Mucosa of rectum (tissue), 2 donors: ENCODE measurements at regions not wholly inside any gene's neighbourhood (a gene's known extent, or its start where the extent isn't known, plus 50 kb on each side); places are given as distances from the start of the nearest gene placed in this dataset.

Experiments
- H3K27ac ChIP-seq, 2 donors: one replicate each; pipeline ENCODE4 v1.7.0; 2013; ENCODE audit warnings: inconsistent platforms in 2 of 2, low read depth in 2 of 2, low read length in 2 of 2
- H3K27me3 ChIP-seq, 2 donors: one replicate each; pipeline ENCODE4 v1.7.0; 2013; ENCODE audit warnings: low read length in 2 of 2; ENCODE audit not compliant: control insufficient read depth in 2 of 2, insufficient read depth in 2 of 2
- H3K36me3 ChIP-seq, 2 donors: one replicate each; pipeline ENCODE4 v1.7.0; 2013; ENCODE audit warnings: low read length in 2 of 2; ENCODE audit not compliant: control insufficient read depth in 2 of 2, insufficient read depth in 2 of 2
- H3K4me1 ChIP-seq, 2 donors: one replicate each; pipeline ENCODE4 v1.7.0; 2013; ENCODE audit warnings: low read length in 2 of 2, mild to moderate bottlenecking in 1 of 2; ENCODE audit not compliant: control insufficient read depth in 2 of 2, insufficient read depth in 2 of 2
- H3K4me3 ChIP-seq, 2 donors: one replicate each; pipeline ENCODE4 v1.7.0; 2013; ENCODE audit warnings: low read length in 2 of 2
- H3K9ac ChIP-seq, 2 donors: one replicate each; pipeline ENCODE4 v1.7.0; 2013; ENCODE audit warnings: low read length in 2 of 2, low read depth in 1 of 2, mild to moderate bottlenecking in 1 of 2
- H3K9me3 ChIP-seq, 2 donors: one replicate each; pipeline ENCODE4 v1.7.0; 2013; ENCODE audit warnings: low read length in 2 of 2; ENCODE audit not compliant: control insufficient read depth in 2 of 2
- donor health status: healthy.
- donor health status: Normal muscosa, but diverticular disease.

GRCh38 chr13:50200988-50201387 is 185.7 kb downstream of the KCNRG start:
- Histone ChIP-seq H3K9ac (no peak overlapping the region), H3K36me3 (no peaks in the 10 kb centered on the region), H3K4me1 (no peaks in the 10 kb centered on the region), H3K27ac (no peak overlapping the region), H3K4me3 (no peak overlapping the region), H3K9me3 (no peaks in the 10 kb centered on the region), H3K27me3 (no peaks in the 10 kb centered on the region)

DNA sequence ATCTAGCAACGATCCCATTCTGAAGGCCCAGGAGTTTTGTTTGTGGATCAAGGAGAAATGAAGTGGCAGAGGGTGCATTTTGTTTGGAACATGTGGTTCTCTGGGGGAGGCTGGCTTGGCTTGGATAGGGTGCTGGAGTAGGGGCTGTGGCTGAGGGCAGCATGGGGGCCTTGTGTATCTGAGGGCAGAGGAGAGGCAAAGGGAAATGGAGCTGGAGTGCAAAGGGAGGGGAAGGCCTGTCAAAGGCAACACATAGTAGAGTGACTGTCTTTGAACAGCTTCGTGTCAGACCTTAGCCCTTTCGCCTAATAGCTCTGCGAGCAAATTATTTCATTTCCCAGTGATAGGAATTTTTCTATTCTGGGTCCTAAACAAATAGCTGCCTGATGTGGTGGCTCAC is 187.2 kb downstream of the KCNRG start:
- Histone ChIP-seq H3K4me3 (no peak overlapping the region), H3K27me3 (no peaks in the 10 kb centered on the region), H3K27ac (no peak overlapping the region), H3K36me3 (no peaks in the 10 kb centered on the region), H3K4me1 (no peaks in the 10 kb centered on the region), H3K9me3 (no peaks in the 10 kb centered on the region), H3K9ac (no peak overlapping the region)

DNA sequence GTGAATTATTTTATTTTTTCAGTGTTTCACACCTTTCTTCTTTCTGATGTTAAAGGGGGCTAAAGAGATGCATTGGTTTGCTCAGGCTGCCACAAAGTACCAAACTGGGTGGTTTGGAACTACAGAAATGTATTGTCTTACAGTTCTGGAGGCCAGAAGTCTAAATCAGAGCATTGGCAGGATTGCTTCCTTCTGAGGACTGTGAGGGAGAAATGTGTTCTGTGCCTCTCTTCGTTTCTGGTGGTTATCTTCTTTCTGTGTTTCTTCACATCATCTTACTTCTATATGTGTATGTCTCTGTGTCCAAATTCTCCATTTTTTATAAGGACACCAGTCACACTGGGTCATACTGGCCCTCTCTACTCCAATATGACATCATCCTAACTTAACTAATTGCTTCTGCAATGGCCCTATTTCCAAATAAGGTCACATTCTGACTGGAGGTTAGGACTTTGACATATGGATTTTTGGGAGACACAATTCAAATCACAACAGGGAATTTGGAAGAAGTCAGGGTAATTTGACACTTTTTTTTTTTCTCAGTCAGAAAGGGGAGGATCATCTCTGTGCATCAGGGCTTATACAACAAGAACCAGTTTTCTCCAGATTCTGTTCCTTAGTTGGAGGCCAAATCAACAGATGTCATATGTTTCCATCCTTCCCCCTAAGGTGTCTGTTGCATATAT is 188.2 kb downstream of the KCNRG start:
- Histone ChIP-seq H3K36me3 (no peaks in the 10 kb centered on the region), H3K9me3 (no peaks in the 10 kb centered on the region)

DNA sequence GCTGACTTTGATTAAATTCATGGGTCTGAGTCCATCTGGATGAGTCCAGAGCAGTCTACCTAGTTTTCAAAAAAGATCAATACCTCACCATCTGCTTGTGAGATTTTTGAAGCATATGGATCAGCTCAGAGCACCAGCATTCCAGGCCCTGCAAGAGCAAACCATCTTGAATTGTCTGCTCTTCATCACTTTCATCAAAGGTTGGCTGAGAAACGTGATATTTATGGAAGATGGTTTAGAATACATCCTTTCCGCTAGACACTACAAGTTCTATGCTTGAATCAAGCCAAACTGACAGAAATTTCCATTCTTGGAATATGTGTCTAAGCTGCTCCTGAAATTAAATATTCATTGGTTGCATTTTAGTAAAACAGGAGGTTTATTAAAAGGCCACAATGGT is 190.3 kb downstream of the KCNRG start:
- Histone ChIP-seq H3K4me3 (no peak overlapping the region), H3K27ac (no peak overlapping the region), H3K27me3 (no peaks in the 10 kb centered on the region), H3K4me1 (no peaks in the 10 kb centered on the region), H3K36me3 (no peaks in the 10 kb centered on the region), H3K9ac (no peak overlapping the region), H3K9me3 (no peaks in the 10 kb centered on the region)

More for the DNA sequence above, 188.2 kb downstream of the KCNRG start:
- Histone ChIP-seq H3K9ac (no peak overlapping the region), H3K4me3 (no peak overlapping the region), H3K27ac (no peak overlapping the region), H3K4me1 (no peaks in the 10 kb centered on the region), H3K27me3 (no peaks in the 10 kb centered on the region)

DNA sequence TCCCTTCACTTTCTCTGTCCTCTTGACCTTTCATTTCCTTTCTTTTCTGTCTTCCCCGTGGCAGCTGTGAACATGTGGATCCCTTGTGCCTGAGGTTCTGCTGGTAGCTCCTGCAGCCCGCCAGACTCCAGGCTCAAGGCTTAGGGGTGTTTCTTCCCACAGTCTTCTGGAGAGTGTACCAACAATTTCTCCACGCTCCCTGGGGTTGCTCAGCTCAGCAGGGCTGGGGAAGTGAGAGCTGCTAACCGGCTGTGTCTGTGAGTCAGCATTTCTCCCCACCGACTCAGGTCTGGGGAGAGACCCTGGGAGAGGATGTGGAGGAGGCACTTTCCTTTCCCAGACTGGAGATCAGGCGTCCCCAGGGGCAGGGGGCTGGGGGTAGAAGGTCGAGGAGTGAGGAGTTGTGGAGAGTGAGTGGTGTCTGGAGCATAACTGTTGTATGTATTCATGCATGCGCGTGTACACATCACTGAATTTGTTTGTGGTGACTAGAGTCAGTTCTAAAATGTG is 193.6 kb downstream of the KCNRG start:
- Histone ChIP-seq H3K4me1 (no peaks in the 10 kb centered on the region), H3K27me3 (no peaks in the 10 kb centered on the region), H3K9ac (peak overlapping the region in 1 of 2 donors; percentile 19), H3K27ac (no peak overlapping the region), H3K9me3 (peaks cover 8 to 9% of the 10 kb centered on the region in 2 donors), H3K4me3 (peak overlapping the region in 1 of 2 donors; percentile 27), H3K36me3 (no peaks in the 10 kb centered on the region)

- no peak overlapping the region for H3K27ac ChIP-seq
- no peaks in the 10 kb centered on the region for H3K4me1 ChIP-seq
- no peaks in the 10 kb centered on the region for H3K36me3 ChIP-seq
Measured at GRCh38 chr13:50209631-50210030, 194.4 kb downstream of the KCNRG start.

DNA sequence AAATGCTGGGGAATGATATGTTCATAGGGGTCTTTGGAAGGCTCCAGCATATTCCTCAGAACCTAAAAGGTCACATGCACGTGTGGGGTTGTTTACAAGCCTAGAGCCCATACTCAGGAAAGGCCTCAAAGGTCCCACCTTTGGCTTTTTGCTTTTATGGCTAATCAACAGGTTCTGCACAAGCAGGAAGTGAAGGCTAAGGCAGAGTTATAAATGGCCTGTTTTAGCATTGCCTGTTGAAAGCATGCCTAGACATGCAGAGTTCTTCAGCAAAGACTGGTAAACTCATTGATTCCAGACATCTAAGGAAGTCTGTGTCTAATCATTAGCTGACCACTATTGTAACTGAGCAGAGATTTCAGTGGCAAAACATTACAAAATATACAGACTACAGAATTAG is 198.3 kb downstream of the KCNRG start:
- H3K9ac ChIP-seq: no peak overlapping the region
- no peak overlapping the region for H3K27ac ChIP-seq
- peaks cover 8 to 9% of the 10 kb centered on the region in 2 donors for H3K9me3 ChIP-seq
- no peaks in the 10 kb centered on the region for H3K4me1 ChIP-seq
- no peak overlapping the region for H3K4me3 ChIP-seq
- H3K27me3 ChIP-seq: no peaks in the 10 kb centered on the region
- H3K36me3 ChIP-seq: no peaks in the 10 kb centered on the region

More at GRCh38 chr13:50209631-50210030, 194.4 kb downstream of the KCNRG start:
- Histone ChIP-seq H3K9ac (no peak overlapping the region), H3K27me3 (no peaks in the 10 kb centered on the region), H3K4me3 (no peak overlapping the region), H3K9me3 (peaks cover 8 to 9% of the 10 kb centered on the region in 2 donors)

DNA sequence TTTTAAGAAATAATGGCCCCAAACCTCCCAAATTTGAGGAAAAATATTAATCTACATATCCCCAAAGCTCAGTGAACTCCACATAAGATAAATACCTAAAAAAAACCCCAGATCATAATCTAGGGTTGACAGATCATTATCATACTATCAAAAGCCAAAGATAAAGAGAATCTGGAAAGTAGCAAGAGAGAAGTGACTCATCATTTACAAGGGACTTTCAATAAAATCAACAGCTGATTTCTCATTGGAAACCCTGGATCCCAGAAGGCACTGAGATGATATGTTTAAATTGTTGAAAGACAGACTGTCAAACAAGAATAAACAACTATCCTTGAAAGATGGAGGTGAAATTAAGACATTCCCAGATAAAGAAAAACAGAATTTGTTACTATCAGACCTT is 199.3 kb downstream of the KCNRG start:
- no peaks in the 10 kb centered on the region for H3K36me3 ChIP-seq
- H3K27ac ChIP-seq: no peak overlapping the region
- no peaks in the 10 kb centered on the region for H3K27me3 ChIP-seq
- H3K4me3 ChIP-seq: no peak overlapping the region
- H3K9ac ChIP-seq: no peak overlapping the region
- H3K4me1 ChIP-seq: no peaks in the 10 kb centered on the region
- H3K9me3 ChIP-seq: peaks cover 8 to 9% of the 10 kb centered on the region in 2 donors

DNA sequence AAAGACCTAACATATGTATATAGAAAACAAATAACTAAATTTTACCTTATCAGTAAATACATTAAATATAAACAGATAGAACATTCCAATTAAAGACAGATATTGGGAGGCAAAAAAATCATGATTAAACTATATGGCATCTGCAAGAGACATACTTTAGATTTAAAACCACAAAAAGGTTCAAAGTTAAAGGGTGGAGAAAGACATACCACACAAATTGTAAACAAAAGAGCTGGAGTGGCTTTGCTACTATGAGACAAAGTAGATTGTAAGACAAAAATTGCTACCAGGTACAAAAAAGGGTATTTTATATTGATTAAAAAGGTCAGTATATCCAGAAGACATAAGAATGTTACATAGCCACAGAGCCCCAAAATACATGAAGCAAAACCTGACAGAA is 200.2 kb downstream of the KCNRG start:
- no peaks in the 10 kb centered on the region for H3K4me1 ChIP-seq

DNA sequence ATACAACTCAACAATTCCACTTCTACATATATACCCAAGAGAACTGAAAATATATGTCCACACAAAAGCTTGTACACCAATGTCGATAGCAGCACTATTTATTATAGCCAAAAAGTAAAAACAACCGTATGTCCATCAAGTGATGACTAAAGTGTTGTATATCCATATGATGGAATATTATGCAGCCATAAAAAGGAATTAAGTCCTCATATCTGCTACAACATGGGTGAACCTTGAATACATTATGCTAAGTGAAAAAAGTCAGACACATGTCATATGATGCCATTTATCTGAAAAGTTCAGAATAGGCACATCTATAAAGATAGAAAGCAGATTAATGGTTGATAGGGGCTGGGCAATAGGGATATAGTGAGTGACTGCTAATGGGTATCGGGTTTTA is 204.5 kb downstream of the KCNRG start:
- Histone ChIP-seq H3K9ac (no peak overlapping the region), H3K27me3 (no peaks in the 10 kb centered on the region), H3K4me3 (no peak overlapping the region), H3K27ac (no peak overlapping the region), H3K9me3 (no peaks in the 10 kb centered on the region), H3K4me1 (no peaks in the 10 kb centered on the region), H3K36me3 (no peaks in the 10 kb centered on the region)

More for the DNA sequence above, 200.2 kb downstream of the KCNRG start:
- Histone ChIP-seq H3K36me3 (no peaks in the 10 kb centered on the region), H3K4me3 (no peak overlapping the region), H3K9me3 (peaks cover 8 to 9% of the 10 kb centered on the region in 2 donors), H3K27ac (no peak overlapping the region), H3K27me3 (no peaks in the 10 kb centered on the region), H3K9ac (no peak overlapping the region)
